ENCODE measurements at regions not wholly inside any gene's neighbourhood (a gene's known extent, or its start where the extent isn't known, plus 50 kb on each side); places are given as distances from the start of the nearest gene placed in this dataset.
A peak's percentile ranks its signal among the peaks of the same experiment; 100 is the strongest.

- peak; percentile 42 for FAIRE-seq
These were observed 151.9 kb upstream of the GSE1 start for GRCh38 chr16:85461022-85461813.

GRCh38 chr16:85461814-85462713, 151.1 kb upstream of the GSE1 start:
- DNase-seq (ENCODE audit: insufficient read length, low spot score), result no peak
- peak; percentile 36 for FAIRE-seq

More at GRCh38 chr16:85461022-85461813, 151.9 kb upstream of the GSE1 start:
- no peak for DNase-seq (ENCODE audit: insufficient read length, low spot score)

GRCh38 chr16:85462714-85463611, 150.2 kb upstream of the GSE1 start:
- DNase-seq (ENCODE audit: insufficient read length, low spot score), result no peak
- FAIRE-seq, result no peak

GRCh38 chr16:85463672-85464382, 149.3 kb upstream of the GSE1 start:
- FAIRE-seq (no peak), DNase-seq (ENCODE audit: insufficient read length, low spot score) (no peak)

GRCh38 chr16:85464383-85465305, 148.5 kb upstream of the GSE1 start:
- FAIRE-seq, result no peak

GRCh38 chr16:85465328-85466303, 147.5 kb upstream of the GSE1 start:
- FAIRE-seq (peak; percentile 46), DNase-seq (ENCODE audit: insufficient read length, low spot score) (no peak)

More at GRCh38 chr16:85464383-85465305, 148.5 kb upstream of the GSE1 start:
- no peak for DNase-seq (ENCODE audit: insufficient read length, low spot score)

GRCh38 chr16:85466304-85466700, 146.8 kb upstream of the GSE1 start:
- DNase-seq (ENCODE audit: insufficient read length, low spot score) (no peak), FAIRE-seq (no peak)

GRCh38 chr16:85466989-85467388, 146.1 kb upstream of the GSE1 start:
- FAIRE-seq (no peak), DNase-seq (ENCODE audit: insufficient read length, low spot score) (no peak)

- FAIRE-seq, result no peak
- no peak for DNase-seq (ENCODE audit: insufficient read length, low spot score)
These were observed 143.1 kb upstream of the GSE1 start for GRCh38 chr16:85469929-85470590.

GRCh38 chr16:85470873-85471272, 142.2 kb upstream of the GSE1 start:
- DNase-seq (ENCODE audit: insufficient read length, low spot score) (no peak), FAIRE-seq (no peak)

GRCh38 chr16:85471469-85472431, 141.4 kb upstream of the GSE1 start:
- DNase-seq (ENCODE audit: insufficient read length, low spot score) (no peak), FAIRE-seq (no peak)

GRCh38 chr16:85472514-85472913, 140.6 kb upstream of the GSE1 start:
- DNase-seq (ENCODE audit: insufficient read length, low spot score), result no peak

GRCh38 chr16:85473323-85473722, 139.8 kb upstream of the GSE1 start:
- no peak for FAIRE-seq

More at GRCh38 chr16:85472514-85472913, 140.6 kb upstream of the GSE1 start:
- no peak for FAIRE-seq

GRCh38 chr16:85473909-85474620, 139.1 kb upstream of the GSE1 start:
- FAIRE-seq (peak; percentile 16), DNase-seq (ENCODE audit: insufficient read length, low spot score) (no peak)

More at GRCh38 chr16:85473323-85473722, 139.8 kb upstream of the GSE1 start:
- no peak for DNase-seq (ENCODE audit: insufficient read length, low spot score)

- no peak for DNase-seq (ENCODE audit: insufficient read length, low spot score)
- no peak for FAIRE-seq
These were observed 138.4 kb upstream of the GSE1 start for GRCh38 chr16:85474621-85475217.

All from HTR-8/SVneo (cell line).